T47D (cell line): ENCODE measurements at regions not wholly inside any gene's neighbourhood (a gene's known extent, or its start where the extent isn't known, plus 50 kb on each side); places are given as distances from the start of the nearest gene placed in this dataset.
"Not testable (repeated sequence)": the region's sequence is repeated elsewhere in the genome, so short reads cannot be mapped to it uniquely, and the experiment has no call there.

Source experiments
- DNase-seq, 2 experiments: peaks; one replicate each; pipeline versions ENCODE4 v3.0.0 to v3.0.0-alpha.2; 2011 to 2012; ENCODE audit warnings: low read depth in 1 of 2, low spot score in 1 of 2
- JUND ChIP-seq: IDR thresholded peaks from 2 replicates; pipeline ENCODE4 v1.6.1; 2012; ENCODE audit warnings: low read depth
- in situ Hi-C: cut with HindIII; loops from 2 replicates; pipeline ENCODE4 v1.10.0; 2016; ENCODE audit warnings: low sequenced_read_pairs, low pct_unique_long_range_greater_than_20kb

DNA sequence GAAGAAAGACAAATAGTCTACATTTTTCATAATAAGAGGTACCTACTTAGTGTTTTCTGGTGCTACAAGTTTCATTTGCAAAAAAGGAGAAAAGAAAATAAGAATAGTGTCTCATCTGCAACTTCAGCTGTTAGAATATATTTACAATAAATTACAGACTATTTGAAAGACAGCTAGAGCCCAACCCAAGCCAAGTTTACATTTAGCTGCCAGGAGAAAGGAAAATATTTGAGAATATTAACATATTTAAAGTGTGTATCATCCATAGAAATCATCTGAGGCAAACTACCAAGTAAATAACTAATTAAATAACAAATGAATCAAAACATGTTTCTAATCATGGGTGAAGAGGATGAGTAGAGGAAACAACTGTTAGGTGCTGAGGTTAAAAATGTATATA, 209.2 kb upstream of the ZSWIM2 start:
- in situ Hi-C loops = no loop called here
- no peak for DNase-seq
- TF ChIP-seq JUND = no peak

DNA sequence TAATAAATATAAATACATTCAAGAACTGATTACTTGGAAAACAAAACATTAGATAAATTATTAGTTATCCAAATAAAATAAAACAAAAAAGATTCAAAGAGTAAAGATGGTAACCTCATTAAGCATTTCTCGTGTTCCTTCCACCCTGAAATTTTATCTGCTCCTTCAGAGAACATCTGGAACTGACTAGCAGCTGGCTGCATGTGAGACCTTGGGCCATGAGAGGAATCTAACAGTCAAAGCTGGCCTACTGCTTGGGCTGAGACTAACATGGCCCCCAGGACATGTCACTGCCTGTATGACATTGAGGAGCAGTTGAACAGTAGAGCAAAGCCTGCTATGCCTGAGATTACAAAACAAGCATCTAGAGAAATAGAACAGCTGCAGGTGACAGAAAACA, 208.5 kb upstream of the ZSWIM2 start:
- no peak for TF ChIP-seq JUND
- DNase-seq = no peak
- in situ Hi-C loops = no loop called here

DNA sequence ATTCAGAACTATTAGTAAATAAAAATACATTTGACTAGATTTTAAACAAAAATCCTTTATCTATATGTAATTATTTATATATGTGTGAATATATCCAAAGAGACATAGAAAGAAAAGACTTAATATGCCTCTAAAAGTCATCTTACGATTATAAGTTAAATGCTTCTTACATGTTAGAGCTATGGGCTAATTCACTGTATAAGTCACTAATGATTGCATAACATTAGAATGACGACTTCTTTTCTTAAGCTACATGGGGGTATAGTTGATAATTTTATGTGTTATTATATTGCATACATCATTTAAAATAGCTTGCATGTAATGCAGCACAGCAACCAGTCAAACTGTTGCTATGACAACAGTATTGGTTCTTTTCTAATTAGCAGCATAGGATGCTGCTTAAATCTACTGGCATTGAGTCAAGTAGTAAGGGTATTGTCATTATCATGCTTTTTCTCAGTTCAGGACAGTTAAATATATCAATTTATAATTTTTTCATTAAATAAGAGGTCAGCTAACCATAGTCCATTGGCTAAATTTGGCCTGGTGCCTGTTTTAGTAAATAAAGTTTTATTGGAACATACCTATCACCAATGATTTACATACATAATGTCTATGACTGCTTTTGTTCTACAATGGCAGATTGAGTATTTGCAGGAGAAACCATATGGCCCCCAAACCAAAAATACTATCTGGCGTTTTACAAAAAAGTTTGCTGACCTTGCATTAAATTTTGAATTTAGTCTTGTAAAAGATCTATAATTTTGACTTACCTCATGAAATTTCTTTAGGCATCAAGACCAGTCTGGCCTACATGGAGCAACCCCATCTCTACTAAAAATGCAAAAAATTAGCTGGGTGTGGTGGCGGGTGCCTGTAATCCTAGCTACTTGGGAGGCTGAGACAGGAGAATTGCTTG, 207.7 kb upstream of the ZSWIM2 start:
- TF ChIP-seq JUND = no peak
- in situ Hi-C loops = no loop called here
- no peak for DNase-seq

DNA sequence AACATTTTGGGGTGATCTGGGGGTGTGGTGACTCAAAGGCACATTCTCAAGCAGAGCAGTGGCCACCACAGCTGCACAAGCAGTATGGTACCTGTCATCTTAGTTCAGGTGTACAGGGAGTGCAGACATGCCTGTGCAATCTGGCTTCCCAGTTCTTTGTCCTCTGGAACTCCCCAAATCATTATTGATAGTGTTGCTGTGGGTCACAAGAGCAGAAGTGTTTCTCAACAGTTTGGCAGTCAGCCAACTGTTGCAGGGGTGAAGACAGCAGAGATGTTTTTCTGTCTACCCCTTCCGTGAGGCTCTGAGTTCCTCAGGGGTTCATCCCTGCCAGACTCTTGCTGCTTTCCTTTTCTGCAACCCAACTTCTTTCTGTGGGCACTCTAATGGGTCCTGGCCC, 206.5 kb upstream of the ZSWIM2 start:
- no peak for TF ChIP-seq JUND
- in situ Hi-C loops = no loop called here
- no peak for DNase-seq

DNA sequence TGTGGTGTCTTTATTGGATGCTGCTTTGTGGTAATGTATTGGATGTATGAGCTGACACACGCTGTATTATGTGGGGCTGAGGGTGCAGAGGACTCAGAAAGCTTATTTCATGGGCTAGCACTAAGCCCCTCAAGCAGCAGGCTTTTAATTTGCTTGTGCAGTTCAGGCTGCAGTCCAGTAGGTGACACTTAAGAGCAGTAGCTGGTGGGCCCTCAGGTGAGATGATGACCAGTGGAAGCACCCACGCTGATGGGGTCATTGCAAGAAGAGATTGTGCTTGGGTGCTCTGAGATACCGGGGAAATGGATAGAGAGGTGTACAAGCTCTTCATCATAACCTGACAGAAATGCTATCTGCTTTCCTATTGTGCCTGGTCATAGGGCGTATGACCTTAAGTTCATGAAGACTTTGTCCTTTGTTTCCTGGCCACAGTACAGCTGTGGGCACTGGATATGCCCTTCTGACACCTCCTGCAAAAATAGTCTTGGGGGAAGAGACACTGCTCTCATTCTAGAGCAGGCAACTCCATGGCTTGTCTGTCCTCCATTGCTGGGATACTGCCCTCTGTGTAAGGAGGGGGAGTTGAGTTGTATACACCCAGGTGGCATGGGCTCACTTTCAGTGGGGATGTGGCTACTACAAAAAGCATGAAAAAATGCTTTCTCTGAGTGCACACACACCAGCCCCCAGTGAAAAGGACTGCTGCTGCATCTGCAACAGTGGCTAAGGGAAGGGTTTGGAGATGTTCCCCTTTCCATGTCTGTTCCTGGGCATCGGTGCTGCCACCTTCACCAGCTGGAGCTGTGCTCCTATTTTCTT, 205.7 kb upstream of the ZSWIM2 start:
- no peak for TF ChIP-seq JUND
- in situ Hi-C loops = no loop called here
- DNase-seq = peak in 1 of 2 experiments; percentile 13

DNA sequence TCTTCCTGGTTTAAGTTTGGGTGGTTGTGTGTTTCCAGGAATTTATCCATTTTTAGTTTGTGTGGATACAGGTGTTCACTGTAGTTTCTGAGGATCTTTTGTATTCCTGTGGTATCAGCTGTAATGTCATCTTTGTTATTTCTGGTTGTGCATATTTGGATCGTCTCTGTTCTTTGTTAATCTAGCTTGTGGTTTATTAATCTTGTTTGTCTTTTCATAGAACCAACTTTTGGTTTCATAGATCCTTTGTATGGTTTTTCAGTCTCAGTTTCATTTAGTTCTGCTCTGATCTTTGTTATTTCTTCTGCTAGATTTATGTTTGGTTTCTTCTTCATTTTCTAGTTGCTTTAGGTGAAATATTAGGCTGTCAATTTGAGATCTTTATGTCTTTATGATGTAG, 202.4 kb upstream of the ZSWIM2 start:
- no peak for DNase-seq

DNA sequence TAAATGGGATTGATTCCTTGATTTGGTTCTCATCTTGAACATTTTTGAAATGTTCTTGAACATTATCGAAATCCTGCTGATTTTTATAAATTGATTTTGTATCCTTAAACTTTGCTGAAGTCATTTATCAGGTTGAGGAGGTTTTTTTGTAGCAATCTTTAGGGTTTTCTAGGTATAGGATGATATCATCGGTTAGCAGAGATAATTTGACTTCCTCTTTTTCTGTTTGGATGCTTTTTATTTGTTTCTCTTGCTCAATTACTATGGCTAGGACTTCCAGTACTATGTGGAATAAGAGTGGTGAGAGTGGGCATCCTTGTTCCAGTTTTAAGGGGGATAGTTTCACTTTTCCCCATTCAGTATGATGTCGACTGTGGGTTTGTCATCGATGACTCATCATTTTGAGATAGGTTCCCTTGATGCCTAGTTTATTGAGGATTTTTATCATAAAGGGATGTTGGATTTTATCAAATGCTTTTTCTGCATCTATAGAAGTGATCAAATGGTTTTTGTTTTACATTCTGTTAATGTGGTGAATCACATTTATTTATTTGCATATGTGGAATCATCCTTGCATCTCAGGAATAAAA, 201.5 kb upstream of the ZSWIM2 start:
- TF ChIP-seq JUND = no peak
- in situ Hi-C loops = no loop called here

More for the DNA sequence above, 202.4 kb upstream of the ZSWIM2 start:
- TF ChIP-seq JUND = no peak
- in situ Hi-C loops = no loop called here

DNA sequence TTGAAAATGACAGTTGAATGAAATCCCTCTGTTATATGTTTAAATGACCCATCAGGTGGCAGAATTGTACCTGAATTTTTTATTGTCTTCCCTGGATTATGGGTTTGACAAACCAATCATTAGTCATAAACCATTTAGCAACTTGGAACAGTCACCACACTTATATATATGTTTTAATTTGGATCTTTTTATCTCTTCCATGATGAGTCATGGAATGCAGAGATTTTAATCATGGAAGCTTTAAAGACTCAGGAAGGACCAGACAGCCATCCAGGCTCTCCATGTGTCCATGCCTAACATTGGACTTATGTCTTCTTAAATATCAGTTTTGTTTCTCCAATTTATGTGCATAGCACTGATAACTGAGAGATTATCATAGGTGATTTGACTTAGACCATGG, 188.3 kb upstream of the ZSWIM2 start:
- DNase-seq = no peak
- no peak for TF ChIP-seq JUND
- in situ Hi-C loops = no loop called here

More for the DNA sequence above, 201.5 kb upstream of the ZSWIM2 start:
- DNase-seq = no peak

DNA sequence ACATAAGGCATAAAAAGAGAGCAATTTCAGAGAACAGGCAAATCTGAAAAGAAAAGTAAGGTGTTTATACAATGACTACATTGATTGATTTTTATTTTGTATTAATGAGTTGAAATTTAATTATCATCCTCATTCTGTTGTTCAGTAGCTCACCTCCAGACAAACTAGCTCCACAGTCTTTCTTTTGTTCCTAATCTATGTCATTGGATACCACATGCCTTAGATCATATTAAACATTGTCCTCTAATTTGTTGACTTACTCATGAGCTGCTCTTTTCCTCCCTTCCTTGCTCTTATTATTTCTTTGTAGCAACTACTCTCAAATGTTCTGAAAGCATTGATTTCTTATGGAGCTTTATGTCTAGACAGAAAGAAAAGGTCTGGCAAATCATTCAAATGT, 185.5 kb upstream of the ZSWIM2 start:
- in situ Hi-C loops = no loop called here
- no peak for DNase-seq
- TF ChIP-seq JUND = no peak

DNA sequence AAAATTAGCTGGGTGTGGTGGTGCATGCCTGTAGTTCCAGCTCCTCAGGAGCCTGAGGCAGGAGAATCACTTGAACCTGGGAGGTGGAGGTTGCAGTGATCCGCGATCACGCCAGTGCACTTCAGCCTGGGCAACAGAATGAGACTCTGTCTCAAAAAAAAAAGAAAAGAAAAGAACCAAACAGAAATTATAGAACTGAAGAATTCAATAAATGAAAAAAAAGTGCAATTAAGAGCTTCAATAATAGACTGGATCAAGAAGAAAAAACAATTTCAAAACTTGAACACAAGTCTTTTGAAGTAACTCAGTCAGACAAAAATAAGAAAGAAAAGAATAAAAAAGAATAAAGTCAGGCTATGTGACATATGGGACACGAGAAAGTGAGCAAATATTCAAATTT, 175.8 kb upstream of the ZSWIM2 start:
- in situ Hi-C loops = no loop called here

DNA sequence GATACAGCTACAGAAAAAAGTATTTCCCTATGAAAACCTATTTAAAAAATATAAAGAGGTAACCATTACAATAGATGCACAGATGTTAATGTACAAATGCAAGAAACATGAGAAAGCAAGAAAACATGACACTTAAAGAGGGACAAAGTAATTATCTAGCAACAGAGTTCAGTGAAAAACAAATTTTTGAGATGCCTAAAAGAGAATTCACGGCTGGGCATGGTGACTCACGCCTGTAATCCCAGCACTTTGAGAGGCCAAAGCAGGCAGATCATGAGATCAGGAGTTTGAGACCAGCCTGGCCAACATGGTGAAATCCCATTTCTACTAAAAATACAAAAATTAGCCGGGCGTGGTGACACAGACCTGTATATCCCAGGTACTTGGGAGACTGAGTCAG, 175.0 kb upstream of the ZSWIM2 start:
- DNase-seq, in situ Hi-C loops: not testable (repeated sequence)

More for the DNA sequence above, 175.8 kb upstream of the ZSWIM2 start:
- TF ChIP-seq JUND = no peak
- DNase-seq = no peak

DNA sequence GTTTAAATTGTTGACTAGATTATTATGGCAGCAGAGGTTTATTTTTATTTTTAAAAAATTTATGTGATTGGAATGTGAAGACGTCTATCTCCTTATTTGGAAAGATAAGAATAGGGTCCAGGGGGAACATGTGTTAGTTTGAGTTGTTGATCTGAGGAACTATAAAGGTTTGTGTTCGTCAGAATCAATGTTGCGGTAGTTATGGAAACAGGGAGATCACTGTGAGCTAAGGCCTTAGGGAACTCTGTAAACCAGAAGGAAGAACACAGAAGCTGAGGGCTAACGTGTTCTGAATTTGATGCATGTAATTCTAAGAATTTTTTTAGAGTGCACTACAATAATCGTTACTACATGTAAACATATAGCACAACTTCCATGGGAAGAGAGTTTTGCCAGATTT, 168.5 kb upstream of the ZSWIM2 start:
- no peak for TF ChIP-seq JUND
- DNase-seq = no peak
- in situ Hi-C loops = no loop called here

DNA sequence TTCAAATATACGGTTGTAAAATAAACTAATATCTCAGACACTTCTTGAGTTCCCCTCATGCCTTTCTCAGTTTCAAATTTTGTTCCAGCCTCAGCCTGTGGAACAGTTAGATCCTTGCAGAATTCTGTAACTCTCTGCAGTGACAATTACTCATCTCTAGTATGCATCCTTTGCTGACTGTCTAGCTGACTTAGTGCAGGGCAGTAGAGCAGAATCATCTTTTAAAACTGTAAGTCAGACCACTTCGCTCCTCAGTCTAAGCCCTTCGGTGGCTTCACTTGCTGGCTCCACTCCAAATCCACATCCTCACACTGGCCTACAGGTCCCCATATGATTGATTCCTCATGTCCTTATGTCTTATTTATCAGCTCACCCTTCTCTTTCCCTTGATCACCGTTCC, 164.1 kb upstream of the ZSWIM2 start:
- in situ Hi-C loops = no loop called here
- no peak for DNase-seq
- no peak for TF ChIP-seq JUND
